ENCODE measurements at regions not wholly inside any gene's neighbourhood (a gene's known extent, or its start where the extent isn't known, plus 50 kb on each side); places are given as distances from the start of the nearest gene placed in this dataset.

- TF ChIP-seq POLR2A (IDR thresholded peaks at IDR 0.05; ENCODE audit: low read length) (no peak), GATA1 (IDR thresholded peaks at IDR 0.05; ENCODE audit: low read depth, low read length) (no peak)
Measured at GRCh38 chr13:90360785-90361184, 986.7 kb upstream of the MIR17HG start.

Data from erythroblast (primary cell).